OCI-LY7 (cell line): ENCODE measurements at regions not wholly inside any gene's neighbourhood (a gene's known extent, or its start where the extent isn't known, plus 50 kb on each side); places are given as distances from the start of the nearest gene placed in this dataset. TPM values are rescaled to one million over a fixed set of nuclear protein-coding genes. Genes with fewer than 3 reads are reported as not detected.

Experiments
- BruUV-seq: library from RNA; stranded (reverse); fragments of 400-500 nt; replicated peaks from 2 replicates; lab custom pipeline; 2021; lab: Mats Ljungman, UMichigan
- CTCF ChIA-PET: fragments of 300-600 bp; sonication (Branson Sonifier 250); formaldehyde crosslinking; loops from one replicate; lab custom pipeline; 2022; ENCODE audit warnings: antibody characterized with exemption; ENCODE audit not compliant: unreplicated experiment; lab: Charles Lee
- POLR2A ChIA-PET: fragments of 300-600 bp; sonication (Branson Sonifier 250); formaldehyde crosslinking; loops from one replicate; lab custom pipeline; 2022; ENCODE audit warnings: antibody characterized with exemption; lab: Charles Lee
- DNase-seq: peaks from one replicate; pipeline ENCODE4 v3.0.0-alpha.2; 2015; ENCODE audit warnings: low spot score
- H2AFZ ChIP-seq: fragments of 200-600 bp; sonication (generic), shearing (Covaris generic); 2 replicates; pipeline ENCODE4 v1.6.1; 2014; ENCODE audit warnings: mild to moderate bottlenecking, antibody characterized with exemption, low read length, moderate library complexity
- H3K27ac ChIP-seq: fragments of 200-600 bp; sonication (generic); 2 replicates; pipeline ENCODE4 v1.5.1; 2014; ENCODE audit warnings: mixed run types, low read depth, mild to moderate bottlenecking, moderate library complexity, low read length, inconsistent platforms; ENCODE audit not compliant: poor library complexity, severe bottlenecking
- H3K36me3 ChIP-seq: fragments of 200-600 bp; sonication (generic); 2 replicates; pipeline ENCODE4 v1.6.1; 2014; ENCODE audit warnings: mild to moderate bottlenecking, antibody characterized with exemption, low read length, moderate library complexity, mixed read lengths; ENCODE audit not compliant: insufficient read depth
- H3K4me1 ChIP-seq: fragments of 200-600 bp; sonication (generic); 2 replicates; pipeline ENCODE4 v1.5.1; 2014; ENCODE audit warnings: mild to moderate bottlenecking, low read length; ENCODE audit not compliant: insufficient read depth, poor library complexity, severe bottlenecking
- H3K4me2 ChIP-seq: fragments of 200-600 bp; sonication (generic); 2 replicates; pipeline ENCODE4 v1.6.1; 2014; ENCODE audit warnings: mild to moderate bottlenecking, low read length
- H3K4me3 ChIP-seq: fragments of 200-600 bp; sonication (generic); 2 replicates; pipeline ENCODE4 v1.5.1; 2014; ENCODE audit warnings: mild to moderate bottlenecking, low read depth, low read length; ENCODE audit not compliant: poor library complexity, severe bottlenecking
- H3K79me2 ChIP-seq: fragments of 200-600 bp; sonication (generic); 2 replicates; pipeline ENCODE4 v1.6.1; 2016; ENCODE audit warnings: low read depth, mild to moderate bottlenecking, low read length, moderate library complexity, mixed read lengths; ENCODE audit not compliant: insufficient read depth
- H3K9me2 ChIP-seq: fragments of 200-600 bp; sonication (generic); 2 replicates; pipeline ENCODE4 v1.6.1; 2016; ENCODE audit warnings: mild to moderate bottlenecking, low read length, mixed read lengths; ENCODE audit not compliant: insufficient read depth
- H3K9me3 ChIP-seq: fragments of 200-600 bp; sonication (generic); 2 replicates; pipeline ENCODE4 v1.6.1; 2014; ENCODE audit warnings: mild to moderate bottlenecking, mixed run types, low read length, mixed read lengths
- H4K20me1 ChIP-seq: fragments of 200-600 bp; sonication (generic); 2 replicates; pipeline ENCODE4 v1.6.1; 2014; ENCODE audit warnings: mild to moderate bottlenecking, antibody characterized with exemption, low read length, moderate library complexity, mixed read lengths; ENCODE audit not compliant: insufficient read depth
- CTCF ChIP-seq: fragments of 200-600 bp; sonication (generic); conservative IDR thresholded peaks from 2 replicates; pipeline ENCODE4 v1.5.1; 2014; ENCODE audit warnings: mild to moderate bottlenecking, antibody characterized with exemption, low read length, moderate library complexity, mixed read lengths
- EZH2phosphoT487 ChIP-seq: fragments of 200-600 bp; sonication (generic); IDR thresholded peaks from 2 replicates; pipeline ENCODE4 v1.6.1; 2018; ENCODE audit warnings: low read depth, borderline replicate concordance, mild to moderate bottlenecking, mixed run types, antibody characterized with exemption, low read length, moderate library complexity, mixed read lengths
- intact Hi-C: fragments of 100-400 bp; cut with micrococcal nuclease; formaldehyde crosslinking; loops from one replicate; pipeline ENCODE4 v1.10.0; 2022; ENCODE audit not compliant: unreplicated experiment
- small RNA-seq: library from RNA; depleted of rRNA; stranded (forward); fragments of <200 nt; gene quantifications from one replicate; pipeline ENCODE3, GENCODE V24; 2014

- no peak overlapping the region for H3K27ac ChIP-seq
- no peak overlapping the region for H3K4me2 ChIP-seq
- no peaks in the 10 kb centered on the region for H3K9me3 ChIP-seq
- POLR2A ChIA-PET = no interaction called here
- no peak overlapping the region for H2AFZ ChIP-seq
- no peaks in the 10 kb centered on the region for H3K4me1 ChIP-seq
- no peaks in the 10 kb centered on the region for H3K36me3 ChIP-seq
- no peak for DNase-seq
- H3K79me2 ChIP-seq = no peaks in the 10 kb centered on the region
- no peak overlapping the region for H3K4me3 ChIP-seq
- intact Hi-C loops = no loop called here
- BruUV-seq = no TSS peak
- H3K9me2 ChIP-seq = no peaks in the 10 kb centered on the region
- CTCF ChIA-PET = no interaction called here
- H4K20me1 ChIP-seq = no peaks in the 10 kb centered on the region
- no peak for TF ChIP-seq EZH2phosphoT487
Observed at GRCh38 chrX:82232679-82233078, 1030.8 kb downstream of the SH3BGRL start.

GRCh38 chrX:82237328-82237727 is 1035.4 kb downstream of the SH3BGRL start:
- H3K79me2 ChIP-seq = no peaks in the 10 kb centered on the region
- TF ChIP-seq CTCF (no peak), EZH2phosphoT487 (no peak)
- H3K9me3 ChIP-seq = no peaks in the 10 kb centered on the region
- BruUV-seq = no TSS peak
- no peaks in the 10 kb centered on the region for H3K4me1 ChIP-seq
- DNase-seq = peak; percentile 1
- H3K4me2 ChIP-seq = no peak overlapping the region
- H3K27ac ChIP-seq = no peak overlapping the region
- no peaks in the 10 kb centered on the region for H4K20me1 ChIP-seq
- H3K4me3 ChIP-seq = no peak overlapping the region
- intact Hi-C loops = no loop called here
- H2AFZ ChIP-seq = no peak overlapping the region
- POLR2A ChIA-PET = no interaction called here
- no peaks in the 10 kb centered on the region for H3K36me3 ChIP-seq
- H3K9me2 ChIP-seq = no peaks in the 10 kb centered on the region
- CTCF ChIA-PET = no interaction called here

Small RNA genes in the stretch of these regions (small RNA-seq; reads per million reads assigned to genes)
- gene RNU6-974P = not detected
